H9 (cell line): ENCODE measurements at regions not wholly inside any gene's neighbourhood (a gene's known extent, or its start where the extent isn't known, plus 50 kb on each side); places are given as distances from the start of the nearest gene placed in this dataset.

Experiments
- DNase-seq: peaks from one replicate; pipeline ENCODE4 v3.0.0-alpha.2; 2017
- H2AFZ ChIP-seq: one replicate; pipeline ENCODE4 v1.6.1; 2013; ENCODE audit warnings: mild to moderate bottlenecking, low read length, control low read depth, moderate library complexity
- H2AK5ac ChIP-seq: 2 replicates; pipeline ENCODE4 v1.6.1; 2013; ENCODE audit warnings: low read length, control low read depth, mixed read lengths; ENCODE audit not compliant: insufficient read length
- H2BK120ac ChIP-seq: one replicate; pipeline ENCODE4 v1.6.1; 2013; ENCODE audit warnings: low read depth, mild to moderate bottlenecking, low read length, control low read depth, inconsistent platforms; ENCODE audit not compliant: poor library complexity, severe bottlenecking
- H2BK12ac ChIP-seq: 2 replicates; pipeline ENCODE4 v1.6.1; 2013; ENCODE audit warnings: low read length, control low read depth, mixed read lengths, low read depth; ENCODE audit not compliant: insufficient read length
- H2BK15ac ChIP-seq: 2 replicates; pipeline ENCODE4 v1.6.1; 2013; ENCODE audit warnings: low read depth, low read length, control low read depth
- H2BK20ac ChIP-seq: one replicate; pipeline ENCODE4 v1.6.1; 2013; ENCODE audit warnings: low read depth, mild to moderate bottlenecking, low read length, control low read depth, inconsistent platforms; ENCODE audit not compliant: poor library complexity, severe bottlenecking
- H2BK5ac ChIP-seq: 2 replicates; pipeline ENCODE4 v1.6.1; 2013; ENCODE audit warnings: low read length, control low read depth, mixed read lengths; ENCODE audit not compliant: insufficient read length
- H3K14ac ChIP-seq: 2 replicates; pipeline ENCODE4 v1.6.1; 2013; ENCODE audit warnings: low read length, control low read depth; ENCODE audit not compliant: insufficient read depth
- H3K18ac ChIP-seq: 2 replicates; pipeline ENCODE4 v1.6.1; 2013; ENCODE audit warnings: low read depth, mild to moderate bottlenecking, mixed read lengths, low read length, control low read depth; ENCODE audit not compliant: insufficient read length
- H3K23ac ChIP-seq: 2 replicates; pipeline ENCODE4 v1.6.1; 2013; ENCODE audit warnings: low read length, control low read depth, mixed read lengths, low read depth; ENCODE audit not compliant: insufficient read length
- H3K23me2 ChIP-seq: 2 replicates; pipeline ENCODE4 v1.6.1; 2013; ENCODE audit warnings: low read depth, mild to moderate bottlenecking, mixed read lengths, low read length, control low read depth; ENCODE audit not compliant: insufficient read length, poor library complexity, severe bottlenecking
- H3K27ac ChIP-seq: 2 replicates; pipeline ENCODE4 v1.5.1; 2013; ENCODE audit warnings: low read length, control low read depth, mixed read lengths, low read depth; ENCODE audit not compliant: insufficient read length
- H3K27me3 ChIP-seq: 2 replicates; pipeline ENCODE4 v1.6.1; 2013; ENCODE audit warnings: low read length, control low read depth, inconsistent platforms; ENCODE audit not compliant: insufficient read depth
- H3K4ac ChIP-seq: 2 replicates; pipeline ENCODE4 v1.6.1; 2013; ENCODE audit warnings: low read depth, mild to moderate bottlenecking, control low read depth, inconsistent platforms, low read length, moderate library complexity
- H3K4me1 ChIP-seq: 2 replicates; pipeline ENCODE4 v1.6.1; 2013; ENCODE audit warnings: low read length, control low read depth, inconsistent platforms; ENCODE audit not compliant: insufficient read depth
- H3K4me2 ChIP-seq: 2 replicates; pipeline ENCODE4 v1.6.1; 2013; ENCODE audit warnings: low read length, control low read depth, mixed read lengths; ENCODE audit not compliant: insufficient read length, insufficient read depth
- H3K56ac ChIP-seq: 2 replicates; pipeline ENCODE4 v1.6.1; 2013; ENCODE audit warnings: low read depth, mild to moderate bottlenecking, mixed read lengths, low read length, control low read depth; ENCODE audit not compliant: insufficient read length
- H3K79me1 ChIP-seq: 2 replicates; pipeline ENCODE4 v1.6.1; 2013; ENCODE audit warnings: low read depth, mild to moderate bottlenecking, moderate library complexity, low read length, control low read depth, inconsistent platforms; ENCODE audit not compliant: insufficient read depth, poor library complexity, severe bottlenecking
- H3K79me2 ChIP-seq: 2 replicates; pipeline ENCODE4 v1.6.1; 2013; ENCODE audit warnings: low read length, control low read depth, inconsistent platforms; ENCODE audit not compliant: insufficient read depth
- H3K9ac ChIP-seq: 2 replicates; pipeline ENCODE4 v1.6.1; 2013; ENCODE audit warnings: low read length, control low read depth, mixed read lengths; ENCODE audit not compliant: insufficient read length; ENCODE audit errors: extremely low read depth
- H3K9me3 ChIP-seq: one replicate; pipeline ENCODE4 v1.6.1; 2013; ENCODE audit warnings: low read depth, low read length, inconsistent platforms; ENCODE audit not compliant: control insufficient read depth
- H3T11ph ChIP-seq: one replicate; pipeline ENCODE4 v1.6.1; 2013; ENCODE audit warnings: mild to moderate bottlenecking, low read length, control low read depth, inconsistent platforms
- H4K20me1 ChIP-seq: one replicate; pipeline ENCODE4 v1.6.1; 2013; ENCODE audit not compliant: control insufficient read depth, insufficient read length, insufficient read depth
- H4K5ac ChIP-seq: 2 replicates; pipeline ENCODE4 v1.6.1; 2013; ENCODE audit warnings: low read depth, mild to moderate bottlenecking, mixed read lengths, low read length, control low read depth; ENCODE audit not compliant: insufficient read length
- H4K8ac ChIP-seq: replicated peaks from 2 replicates; pipeline ENCODE4 v1.6.1; 2013; ENCODE audit warnings: low read length, control low read depth, mixed read lengths, low read depth; ENCODE audit not compliant: insufficient read length
- H4K91ac ChIP-seq: 2 replicates; pipeline ENCODE4 v1.6.1; 2013; ENCODE audit warnings: low read depth, mild to moderate bottlenecking, moderate library complexity, mixed read lengths, low read length, control low read depth; ENCODE audit not compliant: insufficient read length
- H3K27ac Mint-ChIP-seq, 3 experiments: 2 replicates in 2 of 3; 3 replicates in 1 of 3; pipeline ENCODE4 v1.8.0; 2020 to 2021; ENCODE audit warnings: mixed read lengths in 3 of 3, mild to moderate bottlenecking in 1 of 3, moderate library complexity in 1 of 3
- H3K27me3 Mint-ChIP-seq: 2 replicates; pipeline ENCODE4 v1.8.0; 2021; ENCODE audit warnings: low read depth, mild to moderate bottlenecking, moderate library complexity, mixed read lengths
- H3K36me3 Mint-ChIP-seq, 3 experiments: 2 replicates in 2 of 3; 3 replicates in 1 of 3; pipeline ENCODE4 v1.8.0; 2020 to 2021; ENCODE audit warnings: low read depth in 3 of 3, mixed read lengths in 3 of 3; ENCODE audit not compliant: insufficient read depth in 1 of 3
- H3K4me1 Mint-ChIP-seq, 2 experiments: 2 replicates each; pipeline ENCODE4 v1.8.0; 2020; ENCODE audit warnings: mixed read lengths in 2 of 2
- H3K4me3 Mint-ChIP-seq, 2 experiments: 2 replicates in 1 of 2; 3 replicates in 1 of 2; pipeline ENCODE4 v1.8.0; 2020 to 2021; ENCODE audit warnings: mild to moderate bottlenecking in 2 of 2, mixed read lengths in 2 of 2, moderate library complexity in 1 of 2
- H3K9me3 Mint-ChIP-seq, 2 experiments: 2 replicates in 1 of 2; 3 replicates in 1 of 2; pipeline ENCODE4 v1.8.0; 2020; ENCODE audit warnings: mild to moderate bottlenecking in 2 of 2, mixed read lengths in 2 of 2, moderate library complexity in 1 of 2
- CTCF ChIP-seq: fragments of 200-600 bp; sonication (generic); conservative IDR thresholded peaks from 3 replicates; pipeline ENCODE4 v1.8.0; 2021; ENCODE audit warnings: antibody characterized with exemption, mild to moderate bottlenecking
- WGBS: extraction: QIAGEN DNeasy Blood & Tissue Kit; methylation state at CpG from one replicate; pipeline ENCODE4 v1.1.7; 2013; ENCODE audit warnings: missing lambda C conversion rate, low lambda C conversion rate, mixed read lengths; ENCODE audit not compliant: insufficient read length; ENCODE audit errors: extremely low coverage; 5-methylcytosine and 5-hydroxymethylcytosine counted together

DNA sequence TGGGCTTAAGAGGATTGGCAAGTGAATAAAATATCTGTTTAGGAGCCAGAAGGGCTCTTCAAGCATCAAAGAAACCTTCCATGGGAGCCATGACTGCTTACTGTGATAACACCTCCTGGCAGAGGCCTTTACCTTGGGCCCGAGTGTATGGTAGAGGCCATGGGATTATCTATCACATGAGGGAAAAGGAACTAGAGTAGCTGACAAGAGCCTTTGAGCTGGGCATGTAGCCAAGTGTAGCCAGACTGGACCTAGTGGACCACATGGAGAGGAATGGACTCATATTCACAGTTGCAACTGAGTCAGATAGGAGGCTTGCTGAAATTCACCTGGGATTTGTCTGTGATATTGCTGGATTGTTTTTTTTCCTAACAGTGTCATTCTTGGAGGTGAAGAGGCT, 276.0 kb upstream of the ZFHX3 start:
- H3K79me1 ChIP-seq = no peaks in the 10 kb centered on the region
- peaks cover 9% of the 10 kb centered on the region in 2 experiments; a peak in 3 of 4 replicates for H3K4me1 Mint-ChIP-seq
- no peak overlapping the region for H3K9ac ChIP-seq
- H2AFZ ChIP-seq = no peak overlapping the region
- no peak for DNase-seq
- H3K27me3 Mint-ChIP-seq = peaks cover 1% of the 10 kb centered on the region; the same call in 1 of the 2 replicates
- H3K56ac ChIP-seq = no peak overlapping the region
- H4K91ac ChIP-seq = no peak overlapping the region
- no peak overlapping the region for H2BK15ac ChIP-seq
- no peak overlapping the region for H3K23ac ChIP-seq
- no peak overlapping the region for H3K14ac ChIP-seq
- H3K27ac ChIP-seq = no peak overlapping the region
- WGBS = no CpG with 5 or more reads among the region's 1 CpG
- no peak overlapping the region for H4K8ac ChIP-seq
- no peak overlapping the region for H3K4ac ChIP-seq
- H2BK5ac ChIP-seq = no peak overlapping the region
- H2AK5ac ChIP-seq = no peak overlapping the region
- H3K4me1 ChIP-seq = no peaks in the 10 kb centered on the region
- H3T11ph ChIP-seq = no peak overlapping the region
- no peaks in the 10 kb centered on the region for H3K23me2 ChIP-seq
- no peak overlapping the region for H3K4me2 ChIP-seq
- H2BK12ac ChIP-seq = no peak overlapping the region
- no peaks in the 10 kb centered on the region for H3K9me3 Mint-ChIP-seq
- H3K36me3 Mint-ChIP-seq = no peaks in the 10 kb centered on the region
- no peak overlapping the region for H3K27ac Mint-ChIP-seq
- no peaks in the 10 kb centered on the region for H3K79me2 ChIP-seq
- H3K9me3 ChIP-seq = no peaks in the 10 kb centered on the region
- TF ChIP-seq CTCF = no peak
- H3K4me3 Mint-ChIP-seq = no peak overlapping the region
- no peak overlapping the region for H3K18ac ChIP-seq
- H2BK120ac ChIP-seq = no peak overlapping the region
- H4K5ac ChIP-seq = no peak overlapping the region
- no peak overlapping the region for H2BK20ac ChIP-seq
- H3K27me3 ChIP-seq = no peaks in the 10 kb centered on the region
- H4K20me1 ChIP-seq = no peaks in the 10 kb centered on the region
